Neural cell (in vitro differentiated cells): ENCODE measurements at regions not wholly inside any gene's neighbourhood (a gene's known extent, or its start where the extent isn't known, plus 50 kb on each side); places are given as distances from the start of the nearest gene placed in this dataset.

Experiments
- H2AFZ ChIP-seq: fragments of 200-600, 300-800 bp; sonication (generic), shearing (Covaris generic); 2 replicates; pipeline ENCODE4 v1.6.0; 2014; ENCODE audit warnings: low read depth, mild to moderate bottlenecking, antibody characterized with exemption, low read length, moderate library complexity
- H3F3A ChIP-seq: fragments of 200-600 bp; shearing (Covaris generic); 2 replicates; pipeline ENCODE4 v1.6.1; 2016; ENCODE audit warnings: mild to moderate bottlenecking, moderate library complexity, mixed read lengths, antibody characterized with exemption, low read length; ENCODE audit not compliant: insufficient read depth, poor library complexity, severe bottlenecking
- H3K27ac ChIP-seq: fragments of 200-600, 300-800 bp; sonication (generic), shearing (Covaris generic); 2 replicates; pipeline ENCODE4 v1.5.1; 2014; ENCODE audit warnings: mild to moderate bottlenecking, low read length, moderate library complexity
- H3K27me3 ChIP-seq: fragments of 300-800, 200-600 bp; sonication (generic), shearing (Covaris generic); 2 replicates; pipeline ENCODE4 v1.6.0; 2014; ENCODE audit warnings: mild to moderate bottlenecking, low read depth, low read length, moderate library complexity; ENCODE audit not compliant: insufficient read depth
- H3K36me3 ChIP-seq: fragments of 300-800, 200-600 bp; sonication (generic), shearing (Covaris generic); 2 replicates; pipeline ENCODE4 v1.5.1; 2014; ENCODE audit warnings: mild to moderate bottlenecking, antibody characterized with exemption, low read length, moderate library complexity; ENCODE audit not compliant: insufficient read depth
- H3K4me2 ChIP-seq: fragments of 300-800, 200-600 bp; sonication (generic), shearing (Covaris generic); 2 replicates; pipeline ENCODE4 v1.6.0; 2014; ENCODE audit warnings: mild to moderate bottlenecking, low read length
- H3K4me3 ChIP-seq: fragments of 300-800, 200-600 bp; sonication (generic), shearing (Covaris generic); 2 replicates; pipeline ENCODE4 v1.5.1; 2014; ENCODE audit warnings: mild to moderate bottlenecking, low read length, moderate library complexity
- H3K79me2 ChIP-seq: fragments of 200-600 bp; shearing (Covaris generic); replicated peaks from 2 replicates; pipeline ENCODE4 v1.6.0; 2014; ENCODE audit warnings: mild to moderate bottlenecking, low read length, moderate library complexity; ENCODE audit not compliant: insufficient read depth
- H3K9ac ChIP-seq: fragments of 300-800, 200-600 bp; sonication (generic), shearing (Covaris generic); 2 replicates; pipeline ENCODE4 v1.6.1; 2016; ENCODE audit warnings: mild to moderate bottlenecking, low read length, mixed read lengths
- H3K9me2 ChIP-seq: fragments of 200-600 bp; shearing (Covaris generic); 2 replicates; pipeline ENCODE4 v1.6.1; 2016; ENCODE audit warnings: mild to moderate bottlenecking, low read length, mixed read lengths; ENCODE audit not compliant: insufficient read depth
- H3K9me3 ChIP-seq: fragments of 200-600, 300-800 bp; sonication (generic), shearing (Covaris generic); 2 replicates; pipeline ENCODE4 v1.6.1; 2016; ENCODE audit warnings: mild to moderate bottlenecking, mixed run types, low read length, moderate library complexity, mixed read lengths
- H4K20me1 ChIP-seq: fragments of 200-600 bp; shearing (Covaris generic); 2 replicates; pipeline ENCODE4 v1.6.1; 2016; ENCODE audit warnings: mild to moderate bottlenecking, mixed run types; ENCODE audit not compliant: insufficient read depth
- CTCF ChIP-seq: fragments of 450-650 bp; IDR thresholded peaks from 2 replicates; pipeline ENCODE4 v1.5.1; 2014; ENCODE audit warnings: antibody characterized with exemption, mild to moderate bottlenecking, moderate library complexity; ENCODE audit not compliant: poor library complexity, severe bottlenecking
- EP300 ChIP-seq: fragments of 450-650 bp; conservative IDR thresholded peaks from 2 replicates; pipeline ENCODE4 v1.6.1; 2014; ENCODE audit warnings: antibody characterized with exemption, mild to moderate bottlenecking, moderate library complexity; ENCODE audit not compliant: poor library complexity, severe bottlenecking
- EZH2 ChIP-seq: fragments of 200-600, 300-800 bp; shearing (Covaris generic), sonication (generic); IDR thresholded peaks from 2 replicates; pipeline ENCODE4 v1.6.1; 2014; ENCODE audit warnings: antibody characterized with exemption, low read length, borderline replicate concordance, mild to moderate bottlenecking; ENCODE audit not compliant: insufficient read depth, poor library complexity, severe bottlenecking
- MXI1 ChIP-seq: fragments of 450-650 bp; conservative IDR thresholded peaks from 2 replicates; pipeline ENCODE4 v1.6.1; 2014; ENCODE audit warnings: antibody characterized with exemption, mild to moderate bottlenecking; ENCODE audit not compliant: poor library complexity, severe bottlenecking
- POLR2AphosphoS5 ChIP-seq: IDR thresholded peaks from 2 replicates; pipeline ENCODE4 v1.6.1; 2012
- RAD21 ChIP-seq: fragments of 450-650 bp; conservative IDR thresholded peaks from 2 replicates; pipeline ENCODE4 v1.6.1; 2014; ENCODE audit warnings: antibody characterized with exemption, mild to moderate bottlenecking, moderate library complexity
- REST ChIP-seq: IDR thresholded peaks from 2 replicates; pipeline ENCODE4 v1.6.1; 2012; ENCODE audit warnings: borderline replicate concordance
- SMC3 ChIP-seq: fragments of 450-650 bp; conservative IDR thresholded peaks from 2 replicates; pipeline ENCODE4 v1.6.1; 2014; ENCODE audit warnings: antibody characterized with exemption, mild to moderate bottlenecking, moderate library complexity; ENCODE audit not compliant: poor library complexity
- TAF1 ChIP-seq: IDR thresholded peaks from 2 replicates; pipeline ENCODE4 v1.6.1; 2012; ENCODE audit warnings: low read depth

GRCh38 chr20:53841741-53842140, 228.7 kb downstream of the BCAS1 start:
- no peak overlapping the region for H3K4me2 ChIP-seq

GRCh38 chr20:53840532-53840931, 229.9 kb downstream of the BCAS1 start:
- Histone ChIP-seq H3K27me3 (no peaks in the 10 kb centered on the region), H2AFZ (no peak overlapping the region), H3K9me2 (no peaks in the 10 kb centered on the region), H3F3A (no peaks in the 10 kb centered on the region), H3K79me2 (no peaks in the 10 kb centered on the region), H3K9ac (no peak overlapping the region), H3K4me2 (no peak overlapping the region), H3K27ac (no peak overlapping the region), H4K20me1 (no peaks in the 10 kb centered on the region), H3K4me3 (no peak overlapping the region), H3K36me3 (no peaks in the 10 kb centered on the region), H3K9me3 (no peaks in the 10 kb centered on the region)
- TF ChIP-seq REST, result no peak
- TF ChIP-seq CTCF, result no peak
- no peak for TF ChIP-seq EZH2
- no peak for TF ChIP-seq TAF1
- TF ChIP-seq SMC3, result no peak
- no peak for TF ChIP-seq MXI1
- no peak for TF ChIP-seq POLR2AphosphoS5

More at GRCh38 chr20:53841741-53842140, 228.7 kb downstream of the BCAS1 start:
- H3F3A ChIP-seq, result no peaks in the 10 kb centered on the region
- no peaks in the 10 kb centered on the region for H3K9me2 ChIP-seq
- no peaks in the 10 kb centered on the region for H3K9me3 ChIP-seq
- no peak for TF ChIP-seq TAF1
- TF ChIP-seq SMC3, result no peak
- TF ChIP-seq RAD21, result no peak
- no peak for TF ChIP-seq CTCF
- TF ChIP-seq POLR2AphosphoS5, result no peak
- TF ChIP-seq EZH2, result no peak
- TF ChIP-seq EP300, result no peak
- no peak for TF ChIP-seq REST
- TF ChIP-seq MXI1, result no peak
- no peak overlapping the region for H3K9ac ChIP-seq
- no peak overlapping the region for H3K4me3 ChIP-seq
- no peak overlapping the region for H3K27ac ChIP-seq
- H3K36me3 ChIP-seq, result no peaks in the 10 kb centered on the region
- no peaks in the 10 kb centered on the region for H4K20me1 ChIP-seq
- no peaks in the 10 kb centered on the region for H3K27me3 ChIP-seq
- H3K79me2 ChIP-seq, result no peaks in the 10 kb centered on the region
- H2AFZ ChIP-seq, result no peak overlapping the region
